Activated CD4-positive, CD25-positive, alpha-beta regulatory T cell treated with anti-CD3 and anti-CD28 coated beads, Interleukin-2, amount 50 U/mL, for 24 hours (primary cell): ENCODE measurements at regions not wholly inside any gene's neighbourhood (a gene's known extent, or its start where the extent isn't known, plus 50 kb on each side); places are given as distances from the start of the nearest gene placed in this dataset.
A peak's percentile ranks its signal among the peaks of the same experiment; 100 is the strongest.
"Not testable (repeated sequence)": the region's sequence is repeated elsewhere in the genome, so short reads cannot be mapped to it uniquely, and the experiment has no call there.

Source experiments
- ATAC-seq, 2 donors: fragments of 150-1000 bp; cut with Tn5 transposase; one replicate each; pipeline ENCODE4 v1.10.0; 2021; ENCODE audit warnings: mild to moderate bottlenecking in 1 of 2, moderate library complexity in 1 of 2

GRCh38 chr3:159237226-159237625 is 435.4 kb downstream of the MFSD1 start:
- no peak for ATAC-seq

DNA sequence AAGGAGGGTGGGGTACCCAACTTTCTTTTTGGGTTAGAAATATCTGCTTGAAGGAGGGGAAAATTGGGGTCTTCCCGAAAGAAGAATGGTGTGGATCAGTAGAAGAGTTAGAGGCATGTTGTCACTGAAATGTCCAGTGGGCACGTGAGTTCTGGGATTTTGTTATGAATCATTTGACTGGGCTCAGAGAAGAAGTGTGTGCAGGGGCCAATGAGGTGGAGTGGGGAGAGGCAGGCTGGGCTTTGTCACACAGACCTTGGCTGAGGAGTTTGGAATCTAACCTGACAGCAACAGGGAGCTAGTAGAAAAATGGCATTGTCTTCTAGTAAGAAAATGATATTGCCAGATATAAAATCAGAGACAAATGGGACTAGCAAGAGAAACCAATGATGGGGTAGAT is 436.8 kb downstream of the MFSD1 start:
- no peak for ATAC-seq

- no peak for ATAC-seq
Observed at GRCh38 chr3:159239059-159239458, 437.2 kb downstream of the MFSD1 start.

DNA sequence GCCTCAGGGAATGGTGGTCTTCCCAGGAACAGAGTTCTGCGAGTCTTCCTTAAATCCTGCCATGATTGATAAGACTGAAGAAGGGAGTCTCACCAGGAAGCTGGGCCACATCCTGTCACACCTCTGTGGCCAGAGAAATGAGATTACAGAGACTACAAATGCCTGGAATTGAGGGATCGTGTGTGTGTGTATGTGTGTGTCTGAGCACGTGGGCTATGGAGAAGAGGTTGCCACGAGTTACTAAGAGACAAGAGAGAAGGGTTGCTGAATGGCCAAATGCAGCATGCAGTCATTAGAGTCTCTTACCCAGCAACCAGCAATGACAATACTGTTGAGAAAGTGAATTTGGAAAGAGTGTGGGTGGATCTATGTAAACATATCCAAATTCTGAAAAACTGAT is 443.1 kb downstream of the MFSD1 start:
- no peak for ATAC-seq

DNA sequence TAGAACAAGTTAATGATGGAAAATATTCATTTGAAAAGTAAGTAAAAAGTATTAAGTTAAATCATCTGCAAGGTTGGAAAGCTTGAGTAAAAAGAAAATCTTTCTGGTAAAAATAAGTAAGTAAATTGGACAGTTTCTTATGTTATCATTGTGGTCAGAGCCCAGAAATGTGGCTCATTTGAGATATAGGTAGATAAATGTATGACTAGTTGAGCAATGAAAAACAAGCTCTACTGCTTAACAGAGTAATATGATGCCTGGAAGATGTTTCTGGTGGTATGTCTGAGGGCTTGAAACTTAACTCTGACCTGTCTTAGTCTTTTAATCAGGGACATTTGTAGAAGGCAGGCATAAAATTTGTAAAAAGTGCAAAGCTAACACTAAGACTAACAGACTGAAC is 444.0 kb downstream of the MFSD1 start:
- no peak for ATAC-seq

DNA sequence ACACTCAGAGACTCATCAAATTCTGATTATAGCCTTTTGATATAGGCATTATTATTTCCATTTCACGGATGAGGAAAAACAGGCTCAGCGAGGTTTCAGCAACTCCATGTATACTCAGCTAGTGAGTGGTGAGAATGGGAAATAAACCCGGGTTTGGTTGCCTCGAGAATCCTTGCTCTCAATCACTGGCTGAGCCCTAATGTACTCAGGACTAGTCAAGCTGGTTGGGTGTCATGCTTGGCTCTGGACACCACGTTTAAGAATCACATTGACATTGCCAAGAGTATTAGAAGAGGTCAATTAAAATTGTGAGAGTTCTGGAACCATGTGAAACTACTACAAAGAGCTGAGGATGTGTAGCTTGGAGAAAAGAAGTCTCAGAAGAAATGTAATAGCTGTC is 444.5 kb downstream of the MFSD1 start:
- ATAC-seq = no peak

DNA sequence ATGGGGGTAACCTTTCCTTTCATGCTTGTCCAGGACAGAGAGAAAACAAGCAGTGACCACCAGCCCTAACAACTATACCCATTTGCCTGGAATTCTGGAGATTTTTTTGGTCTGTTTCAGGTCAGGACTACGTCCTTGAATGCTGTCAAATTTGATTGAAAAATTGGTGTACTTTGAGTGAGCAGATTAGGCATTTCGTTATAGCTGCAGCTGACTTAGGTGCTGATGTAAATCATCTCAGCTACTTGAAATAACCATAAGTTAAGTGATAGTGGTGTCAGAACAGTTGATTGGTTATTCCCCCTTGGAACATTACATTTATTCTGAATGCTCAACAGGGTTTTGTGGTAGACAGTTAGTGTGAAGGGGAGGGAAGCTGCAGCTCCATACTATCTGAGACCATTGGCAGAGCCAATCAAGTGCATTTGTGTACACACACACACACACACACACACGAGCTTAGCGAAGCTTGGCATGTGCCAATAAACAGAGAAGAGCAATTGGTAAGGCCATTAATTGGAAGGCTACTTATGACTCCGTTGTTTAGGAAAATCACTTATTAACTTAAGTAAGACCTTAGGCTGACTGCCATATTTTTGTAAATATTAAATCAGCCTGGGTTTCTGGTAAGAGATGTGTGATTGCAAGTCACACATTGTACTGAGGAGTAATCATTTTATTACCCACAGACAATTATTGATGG is 447.8 kb downstream of the MFSD1 start:
- ATAC-seq = peak in 1 of 2 donors; percentile 13

DNA sequence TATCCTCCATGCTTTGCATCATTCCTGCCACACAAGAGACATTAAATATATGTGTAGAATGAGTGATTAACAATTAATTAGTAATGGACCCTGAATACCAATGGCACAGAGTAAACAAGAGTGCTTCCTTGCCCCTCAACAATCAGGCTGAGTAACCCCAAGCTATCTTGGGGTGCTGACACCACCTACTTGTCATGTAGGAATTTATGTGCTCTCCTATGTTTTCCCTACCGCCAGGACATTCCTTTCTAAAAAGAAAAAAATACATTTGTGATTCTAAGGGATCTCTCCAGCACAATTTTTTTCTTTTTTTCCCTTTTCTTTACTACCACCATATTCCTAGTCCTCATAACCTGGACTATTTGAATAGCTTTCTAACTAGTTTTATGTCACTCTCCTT is 449.1 kb downstream of the MFSD1 start:
- no peak for ATAC-seq

- ATAC-seq = no peak
Observed at GRCh38 chr3:159252274-159252673, 450.4 kb downstream of the MFSD1 start.

DNA sequence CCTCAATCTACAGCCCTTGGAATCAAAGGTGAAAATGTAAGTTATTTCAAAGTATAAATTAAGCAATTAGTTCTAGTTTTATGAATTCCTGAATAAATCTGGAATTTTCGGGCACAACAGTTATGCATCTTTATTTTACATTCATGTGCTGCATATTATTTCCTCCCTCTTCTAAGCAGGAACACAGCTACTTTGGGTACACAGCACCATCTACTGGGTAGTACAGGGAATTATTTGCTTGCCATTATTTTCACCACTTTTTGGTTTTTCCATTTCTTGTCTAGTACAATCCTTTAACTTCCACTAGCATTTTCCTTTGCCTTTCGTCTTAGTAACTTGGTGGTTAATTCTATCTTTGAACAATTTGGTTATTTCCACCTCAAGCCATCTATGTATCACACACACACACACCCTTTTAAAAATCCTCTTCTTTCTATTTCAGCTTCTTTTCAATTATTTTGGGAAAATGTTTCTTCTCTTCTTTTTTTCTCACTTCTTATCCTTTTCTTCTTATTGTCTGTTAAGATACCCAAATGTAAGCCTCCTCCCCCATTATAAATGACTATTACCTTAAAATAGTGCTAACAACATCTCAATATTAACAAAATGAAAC is 451.0 kb downstream of the MFSD1 start:
- no peak for ATAC-seq

DNA sequence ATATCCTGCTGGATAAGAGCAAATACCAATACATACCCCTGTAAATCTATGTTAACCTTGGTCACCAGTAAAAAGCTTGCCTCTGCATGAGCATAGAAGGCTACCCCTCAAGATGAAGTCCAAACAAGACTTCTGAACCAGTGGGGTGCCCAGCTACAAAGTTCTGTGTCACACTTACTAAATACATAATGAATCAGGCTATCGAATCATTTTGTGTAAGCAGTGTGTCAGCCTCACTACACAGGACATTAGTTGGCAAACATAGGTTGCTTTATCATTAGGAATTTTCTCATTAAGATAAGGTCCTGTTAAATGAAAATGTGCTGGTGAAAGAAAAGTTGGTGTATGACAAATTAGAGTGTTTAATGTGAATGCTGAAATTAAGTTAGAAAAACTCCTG is 452.0 kb downstream of the MFSD1 start:
- no peak for ATAC-seq

DNA sequence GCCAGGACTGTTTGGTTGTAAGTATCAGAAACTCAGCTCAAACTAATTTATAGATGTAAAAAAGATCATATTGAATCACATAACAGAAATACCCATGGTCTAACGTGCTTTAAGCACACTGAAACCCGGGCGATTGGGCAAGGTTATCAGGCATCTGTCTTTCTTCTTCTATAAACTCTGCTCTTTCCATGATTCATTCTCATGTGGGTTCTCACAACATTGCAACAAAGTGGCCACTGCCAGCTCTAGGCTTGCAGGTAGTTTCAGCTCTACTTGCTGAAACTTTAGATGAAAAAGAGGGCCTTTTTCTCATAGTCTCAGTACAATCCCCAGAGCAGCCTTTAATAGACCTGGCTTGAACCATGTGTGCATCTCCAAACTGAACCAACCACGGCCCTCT is 456.1 kb downstream of the MFSD1 start:
- ATAC-seq = no peak

DNA sequence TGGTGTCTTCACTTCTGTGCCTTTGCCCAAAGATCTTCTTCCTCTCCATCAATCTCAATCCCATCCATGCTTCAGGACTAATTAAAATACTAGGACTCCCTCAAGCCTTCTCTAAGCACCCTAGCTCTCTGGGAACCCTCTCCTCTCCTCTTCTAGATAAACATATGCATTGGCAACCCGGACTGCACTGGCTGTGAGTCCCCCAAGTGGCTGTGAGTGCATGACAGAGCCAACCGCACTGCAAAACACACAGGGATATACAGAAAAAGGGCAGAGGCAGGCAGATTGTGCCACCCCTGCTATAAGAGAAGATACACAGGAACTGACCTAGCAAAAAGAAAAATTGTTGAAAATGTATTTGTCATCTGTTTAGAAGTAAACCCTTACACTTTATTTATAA is 457.1 kb downstream of the MFSD1 start:
- no peak for ATAC-seq

DNA sequence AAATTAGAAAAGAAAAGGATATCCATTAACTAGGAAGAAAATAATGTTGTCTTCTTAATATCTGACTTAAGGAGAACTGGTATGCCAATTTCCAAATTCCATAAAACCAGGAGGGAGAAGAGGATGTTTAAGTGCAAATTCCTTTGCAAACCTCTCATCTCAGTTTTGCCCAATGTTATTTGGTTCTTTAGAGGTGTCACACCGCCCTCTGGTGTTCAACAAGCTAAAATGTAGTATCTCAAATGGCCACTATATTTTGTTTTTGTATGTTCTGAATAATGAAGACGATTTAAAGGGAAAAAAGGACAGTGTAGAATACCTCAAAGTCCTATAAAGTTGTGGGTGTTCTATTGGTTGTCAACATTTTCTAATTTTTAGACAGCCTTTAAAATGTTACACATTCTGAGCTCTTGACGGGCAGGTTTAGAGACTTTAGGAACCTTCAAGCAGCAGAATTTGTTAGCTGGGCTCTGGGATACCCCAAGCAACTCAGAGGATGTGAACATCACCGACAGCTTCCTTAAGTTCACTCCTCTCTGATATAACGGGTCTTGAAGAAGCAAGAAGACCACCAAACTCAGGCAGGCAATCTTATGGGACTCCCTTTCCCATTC is 458.3 kb downstream of the MFSD1 start:
- ATAC-seq = no peak

DNA sequence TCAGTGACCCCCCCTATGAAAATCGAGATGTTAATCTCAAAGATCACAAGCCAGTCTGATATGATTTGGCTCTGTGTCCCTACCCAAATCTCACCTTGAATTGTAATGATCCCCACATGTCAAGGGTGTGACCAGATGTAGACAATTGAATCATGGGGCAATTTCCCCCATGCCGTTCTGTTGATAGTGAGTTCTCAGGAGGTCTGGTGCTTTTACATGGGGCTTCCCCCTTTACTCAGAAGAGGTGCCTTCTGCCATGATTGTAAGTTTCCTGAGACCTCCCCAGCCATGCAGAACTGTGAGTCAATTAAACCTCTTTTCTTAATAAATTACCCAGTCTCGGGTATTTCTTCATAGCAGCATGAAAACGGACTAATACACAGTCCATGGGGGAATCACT is 459.5 kb downstream of the MFSD1 start:
- not testable (repeated sequence) for ATAC-seq

DNA sequence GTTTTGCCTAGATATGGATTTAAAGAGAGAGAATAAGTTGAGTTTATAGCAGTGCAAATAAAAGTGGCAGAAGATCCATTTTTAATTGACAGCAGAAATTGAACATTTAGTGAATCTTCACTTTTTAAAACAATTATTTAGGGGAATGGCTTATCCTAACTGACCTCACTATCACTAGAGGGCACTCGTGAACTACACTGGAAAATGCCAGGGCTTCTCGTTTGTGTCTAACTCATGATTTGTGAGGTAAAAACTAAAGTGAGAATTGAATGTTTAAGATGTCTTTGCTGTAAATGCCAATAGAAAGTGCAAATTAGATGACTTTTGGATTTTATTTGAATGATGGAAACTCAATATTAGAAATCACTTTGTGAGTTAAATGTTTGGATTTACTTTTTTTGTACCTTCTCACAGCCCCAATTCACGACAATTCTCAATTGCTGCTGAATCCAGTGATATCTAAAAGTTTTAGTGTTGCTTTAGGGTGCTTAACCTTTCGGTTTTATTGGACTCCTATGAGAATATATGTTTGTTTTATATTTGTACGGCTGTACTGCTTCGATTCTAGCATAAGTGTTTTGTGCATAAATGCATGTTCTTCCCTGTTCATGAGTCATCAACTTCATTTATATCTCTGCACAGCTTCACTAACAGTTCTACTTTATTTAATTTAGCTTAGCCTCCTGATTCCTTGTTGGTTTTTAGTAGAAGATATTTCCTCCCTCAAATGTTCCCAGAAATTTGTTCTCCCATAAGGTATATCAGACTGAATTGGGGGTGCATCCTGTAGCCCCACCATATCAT is 462.1 kb downstream of the MFSD1 start:
- no peak for ATAC-seq

DNA sequence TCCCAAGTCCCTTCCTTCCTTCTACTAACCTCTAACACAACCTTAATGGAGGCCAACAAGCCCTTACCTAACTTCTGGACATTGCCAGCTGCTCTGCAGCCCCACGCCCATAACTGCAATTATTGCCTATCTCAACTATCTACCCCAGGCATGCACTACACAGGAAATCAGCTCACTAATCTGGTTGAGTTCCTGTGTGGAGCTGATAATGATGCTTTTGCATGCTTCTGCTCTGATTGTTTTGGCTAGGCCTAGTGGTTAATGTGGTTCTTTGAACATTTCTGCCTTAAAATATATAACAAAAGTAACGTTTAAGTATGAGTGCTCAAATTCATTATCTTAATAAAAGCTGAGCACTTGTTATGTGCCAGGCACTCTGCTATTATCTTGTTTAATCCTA is 463.9 kb downstream of the MFSD1 start:
- no peak for ATAC-seq

DNA sequence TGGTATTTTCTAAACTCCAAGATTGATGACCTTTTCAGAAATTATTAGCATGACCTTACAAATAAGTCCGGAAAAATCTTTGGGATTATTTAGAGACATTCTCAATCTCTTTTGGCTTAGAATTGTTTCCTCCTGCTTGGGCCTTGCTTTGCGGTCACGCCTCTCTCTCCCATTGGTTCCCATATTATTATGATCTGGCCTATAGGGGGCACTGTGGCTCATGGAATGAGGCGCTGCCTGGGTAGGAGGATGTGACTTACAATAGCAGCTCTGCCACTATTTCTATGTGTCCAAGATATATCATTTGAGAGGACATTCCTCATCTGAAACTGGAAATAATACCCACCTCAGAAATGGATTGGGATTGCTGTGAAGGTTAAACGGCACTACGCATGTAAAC is 464.9 kb downstream of the MFSD1 start:
- ATAC-seq = no peak

- ATAC-seq = no peak
Observed at GRCh38 chr3:159271799-159272512, 470.1 kb downstream of the MFSD1 start.

DNA sequence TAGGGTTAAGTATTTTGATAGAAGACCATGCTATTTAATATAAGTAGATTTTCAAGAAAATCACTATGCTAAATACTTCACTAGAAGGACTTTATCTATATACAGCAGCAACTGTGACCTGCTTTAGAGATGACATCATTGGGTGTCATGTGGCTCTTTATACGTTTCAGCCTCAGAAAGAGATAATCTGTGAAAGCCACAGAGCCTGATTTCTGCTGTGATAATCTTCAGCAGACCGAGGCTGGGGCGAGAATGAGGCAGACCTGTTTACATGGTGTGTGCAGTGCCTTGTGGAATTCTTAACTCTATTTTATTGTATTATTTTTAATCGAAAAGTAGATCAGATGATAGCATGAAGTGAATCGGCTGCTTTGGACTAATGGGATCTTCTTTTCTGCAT is 471.2 kb downstream of the MFSD1 start:
- ATAC-seq = no peak

- ATAC-seq = no peak
Observed at GRCh38 chr3:159273608-159274007, 471.8 kb downstream of the MFSD1 start.

GRCh38 chr3:159275741-159276140 is 473.9 kb downstream of the MFSD1 start:
- no peak for ATAC-seq

DNA sequence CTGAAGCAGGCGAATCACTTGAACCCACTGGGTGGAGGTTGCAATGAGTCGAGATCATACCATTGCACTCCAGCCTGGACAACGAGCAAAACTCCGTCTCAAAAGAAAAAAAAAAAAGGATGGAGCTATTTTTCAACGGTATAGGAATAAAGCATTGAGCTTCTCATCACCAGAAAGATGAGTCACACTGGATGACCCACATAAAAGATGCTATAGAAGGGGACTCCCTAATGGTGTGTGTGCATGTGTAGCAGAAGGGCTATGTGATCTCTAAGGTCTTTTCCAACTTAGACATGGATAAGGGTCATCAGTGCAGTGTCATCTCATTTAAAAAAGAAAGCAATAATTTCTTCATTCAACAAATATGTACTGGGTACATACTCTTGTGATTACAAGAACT is 476.0 kb downstream of the MFSD1 start:
- ATAC-seq = no peak
